ENCODE measurements at regions not wholly inside any gene's neighbourhood (a gene's known extent, or its start where the extent isn't known, plus 50 kb on each side); places are given as distances from the start of the nearest gene placed in this dataset.
"Not testable (repeated sequence)": the region's sequence is repeated elsewhere in the genome, so short reads cannot be mapped to it uniquely, and the experiment has no call there.

DNA sequence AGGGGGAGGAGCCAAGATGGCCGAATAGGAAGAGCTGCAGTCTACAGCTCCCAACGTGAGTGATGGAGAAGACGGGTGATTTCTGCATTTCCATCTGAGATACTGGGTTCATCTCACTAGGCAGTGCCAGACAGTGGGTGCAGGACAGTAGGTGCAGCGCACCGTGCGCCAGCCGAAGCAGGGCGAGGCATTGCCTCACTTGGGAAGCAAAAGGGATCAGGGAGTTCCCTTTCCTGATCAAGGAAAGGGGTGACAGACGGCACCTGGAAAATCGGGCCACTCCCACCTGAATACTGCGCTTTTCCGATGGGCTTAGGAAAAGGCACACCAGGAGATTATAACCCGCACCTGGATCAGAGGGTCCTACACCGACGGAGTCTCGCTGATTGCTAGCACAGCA lies 121.1 kb upstream of the SESTD1 start:
- not testable (repeated sequence) for DNase-seq (ENCODE audit: low read depth, low spot score); H3K4me3 ChIP-seq; H3K27ac ChIP-seq; H3K9ac ChIP-seq (ENCODE audit: insufficient read length); H3K36me3 ChIP-seq (ENCODE audit: insufficient read depth, low read length); H3K9me3 ChIP-seq (ENCODE audit: low read depth, low read length)

DNA sequence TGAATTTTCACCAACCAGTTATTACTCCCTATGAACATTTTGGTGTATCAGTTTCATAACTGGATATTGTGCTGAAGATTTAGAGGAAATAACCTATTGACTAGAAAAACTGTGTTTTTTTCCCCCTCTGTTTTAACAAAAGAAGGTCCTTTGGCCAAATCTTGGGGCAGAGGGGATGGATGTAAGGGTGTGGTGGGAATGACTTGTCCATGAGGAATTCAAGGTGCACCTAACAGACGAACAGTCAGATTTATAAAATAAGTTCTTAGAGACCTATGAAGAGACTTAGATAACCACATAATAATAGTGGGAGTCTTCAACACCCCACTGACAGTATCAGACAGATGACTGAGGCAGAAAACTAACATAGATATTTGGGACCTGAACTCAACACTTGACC lies 119.3 kb upstream of the SESTD1 start:
- TF ChIP-seq FOXP2 (optimal IDR thresholded peaks at IDR 0.05; ENCODE audit: control extremely low read depth, extremely low read length, insufficient read depth) (no peak), POLR2AphosphoS5 (IDR thresholded peaks at IDR 0.05; ENCODE audit: borderline replicate concordance, low read depth, low read length) (no peak), EZH2 (IDR thresholded peaks at IDR 0.05) (no peak)
- Histone ChIP-seq H3K36me3 (ENCODE audit: insufficient read depth, low read length) (no peaks in the 10 kb centered on the region), H3K9ac (ENCODE audit: insufficient read length) (no peak overlapping the region), H3K4me3 (no peak overlapping the region), H3K9me3 (ENCODE audit: low read depth, low read length) (no peaks in the 10 kb centered on the region), H3K27ac (no peak overlapping the region)
- DNase-seq (ENCODE audit: low read depth, low spot score): no peak

GRCh38 chr2:179377296-179377695 lies 112.7 kb upstream of the SESTD1 start:
- Histone ChIP-seq H3K4me3 (no peak overlapping the region), H3K36me3 (ENCODE audit: insufficient read depth, low read length) (no peaks in the 10 kb centered on the region), H3K9me3 (ENCODE audit: low read depth, low read length) (no peaks in the 10 kb centered on the region), H3K9ac (ENCODE audit: insufficient read length) (no peak overlapping the region), H3K27ac (no peak overlapping the region)
- no peak for DNase-seq (ENCODE audit: low read depth, low spot score)
- no peak for TF ChIP-seq EZH2 (IDR thresholded peaks at IDR 0.05)
- no peak for TF ChIP-seq POLR2AphosphoS5 (IDR thresholded peaks at IDR 0.05; ENCODE audit: borderline replicate concordance, low read depth, low read length)
- no peak for TF ChIP-seq FOXP2 (optimal IDR thresholded peaks at IDR 0.05; ENCODE audit: control extremely low read depth, extremely low read length, insufficient read depth)

- no peaks in the 10 kb centered on the region for H3K9me3 ChIP-seq (ENCODE audit: low read depth, low read length)
- H3K4me3 ChIP-seq: no peak overlapping the region
- no peak overlapping the region for H3K27ac ChIP-seq
- no peak overlapping the region for H3K9ac ChIP-seq (ENCODE audit: insufficient read length)
- no peak for DNase-seq (ENCODE audit: low read depth, low spot score)
- TF ChIP-seq POLR2AphosphoS5 (IDR thresholded peaks at IDR 0.05; ENCODE audit: borderline replicate concordance, low read depth, low read length): no peak
- no peak for TF ChIP-seq EZH2 (IDR thresholded peaks at IDR 0.05)
- no peak for TF ChIP-seq FOXP2 (optimal IDR thresholded peaks at IDR 0.05; ENCODE audit: control extremely low read depth, extremely low read length, insufficient read depth)
- no peaks in the 10 kb centered on the region for H3K36me3 ChIP-seq (ENCODE audit: insufficient read depth, low read length)
Measured at GRCh38 chr2:179376881-179377280, 112.2 kb upstream of the SESTD1 start.

DNA sequence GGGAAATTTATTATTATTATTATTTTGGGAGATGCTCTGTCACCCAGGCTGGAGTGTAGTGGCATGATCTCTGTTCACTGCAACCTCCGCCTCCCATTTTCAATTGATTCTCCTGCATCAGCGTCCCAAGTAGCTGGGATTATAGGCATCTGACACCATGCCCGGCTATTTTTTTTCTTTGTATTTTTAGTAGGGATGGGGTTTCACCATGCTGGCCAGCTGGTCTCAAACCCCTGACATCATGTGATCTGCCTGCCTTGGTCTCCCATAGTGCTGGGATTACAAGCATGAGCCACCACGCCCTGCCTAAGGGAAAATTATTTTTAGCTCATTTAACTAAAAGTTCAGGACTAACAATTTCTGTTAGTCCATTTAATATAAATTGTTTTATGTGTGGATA lies 109.2 kb upstream of the SESTD1 start:
- TF ChIP-seq EZH2 (IDR thresholded peaks at IDR 0.05) (no peak), FOXP2 (optimal IDR thresholded peaks at IDR 0.05; ENCODE audit: control extremely low read depth, extremely low read length, insufficient read depth) (no peak), POLR2AphosphoS5 (IDR thresholded peaks at IDR 0.05; ENCODE audit: borderline replicate concordance, low read depth, low read length) (no peak)
- Histone ChIP-seq H3K9ac (ENCODE audit: insufficient read length) (no peak overlapping the region), H3K36me3 (ENCODE audit: insufficient read depth, low read length) (no peaks in the 10 kb centered on the region), H3K9me3 (ENCODE audit: low read depth, low read length) (no peaks in the 10 kb centered on the region), H3K4me3 (no peak overlapping the region), H3K27ac (no peak overlapping the region)
- no peak for DNase-seq (ENCODE audit: low read depth, low spot score)

GRCh38 chr2:179365561-179365960 lies 100.9 kb upstream of the SESTD1 start:
- H3K4me3 ChIP-seq; H3K9me3 ChIP-seq (ENCODE audit: low read depth, low read length); H3K36me3 ChIP-seq (ENCODE audit: insufficient read depth, low read length); DNase-seq (ENCODE audit: low read depth, low spot score); H3K9ac ChIP-seq (ENCODE audit: insufficient read length); H3K27ac ChIP-seq: not testable (repeated sequence)

DNA sequence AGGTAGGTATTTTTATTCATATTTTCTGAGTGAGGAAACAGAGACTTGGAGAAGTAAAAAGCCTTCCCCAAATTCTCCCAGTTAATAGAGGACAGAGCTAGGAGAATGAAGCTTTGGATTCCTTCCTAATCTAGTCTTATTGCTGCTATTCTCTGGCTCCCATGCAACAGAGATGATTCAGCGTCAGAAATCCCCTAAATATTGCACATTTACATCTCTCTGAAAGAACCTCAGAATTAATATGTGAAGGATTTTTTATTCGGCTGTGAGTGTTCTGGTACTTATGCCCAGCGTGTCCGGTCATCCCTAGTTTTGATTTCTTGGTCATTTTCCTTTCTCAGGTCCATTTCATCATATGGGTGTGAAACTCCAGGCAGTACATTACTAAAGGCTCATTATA lies 91.2 kb upstream of the SESTD1 start:
- no peak overlapping the region for H3K27ac ChIP-seq
- no peak overlapping the region for H3K4me3 ChIP-seq
- no peak for DNase-seq (ENCODE audit: low read depth, low spot score)
- no peak for TF ChIP-seq EZH2 (IDR thresholded peaks at IDR 0.05)
- no peak for TF ChIP-seq POLR2AphosphoS5 (IDR thresholded peaks at IDR 0.05; ENCODE audit: borderline replicate concordance, low read depth, low read length)
- no peak for TF ChIP-seq FOXP2 (optimal IDR thresholded peaks at IDR 0.05; ENCODE audit: control extremely low read depth, extremely low read length, insufficient read depth)
- no peak overlapping the region for H3K9ac ChIP-seq (ENCODE audit: insufficient read length)
- H3K36me3 ChIP-seq (ENCODE audit: insufficient read depth, low read length): no peaks in the 10 kb centered on the region
- no peaks in the 10 kb centered on the region for H3K9me3 ChIP-seq (ENCODE audit: low read depth, low read length)

GRCh38 chr2:179354739-179355537 lies 90.3 kb upstream of the SESTD1 start:
- no peaks in the 10 kb centered on the region for H3K9me3 ChIP-seq (ENCODE audit: low read depth, low read length)
- no peaks in the 10 kb centered on the region for H3K36me3 ChIP-seq (ENCODE audit: insufficient read depth, low read length)
- H3K9ac ChIP-seq (ENCODE audit: insufficient read length): no peak overlapping the region
- no peak overlapping the region for H3K4me3 ChIP-seq
- TF ChIP-seq POLR2AphosphoS5 (IDR thresholded peaks at IDR 0.05; ENCODE audit: borderline replicate concordance, low read depth, low read length) (no peak), EZH2 (IDR thresholded peaks at IDR 0.05) (no peak), FOXP2 (optimal IDR thresholded peaks at IDR 0.05; ENCODE audit: control extremely low read depth, extremely low read length, insufficient read depth) (no peak)
- no peak overlapping the region for H3K27ac ChIP-seq
- DNase-seq (ENCODE audit: low read depth, low spot score): no peak

DNA sequence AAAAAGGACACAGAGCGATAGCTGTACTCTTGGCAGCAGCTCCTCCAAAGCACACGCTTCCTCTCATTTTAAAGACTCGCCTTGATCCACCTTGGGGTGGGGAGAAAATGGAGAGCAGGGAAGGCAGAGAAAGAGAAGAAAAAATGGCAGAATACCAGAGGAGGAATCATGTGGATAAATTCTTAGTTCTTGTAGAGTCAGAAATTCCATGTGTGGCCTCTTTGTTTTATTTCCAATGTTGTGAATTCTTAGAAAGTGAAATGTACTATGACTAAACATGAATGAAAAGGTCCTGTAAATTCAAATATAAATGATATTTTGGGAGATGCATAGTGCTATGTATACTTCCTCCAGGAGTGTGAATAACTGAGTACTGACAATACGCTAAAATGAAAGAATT lies 89.7 kb upstream of the SESTD1 start:
- DNase-seq (ENCODE audit: low read depth, low spot score): no peak
- Histone ChIP-seq H3K4me3 (no peak overlapping the region), H3K36me3 (ENCODE audit: insufficient read depth, low read length) (no peaks in the 10 kb centered on the region), H3K9ac (ENCODE audit: insufficient read length) (no peak overlapping the region), H3K9me3 (ENCODE audit: low read depth, low read length) (no peaks in the 10 kb centered on the region), H3K27ac (no peak overlapping the region)
- TF ChIP-seq EZH2 (IDR thresholded peaks at IDR 0.05) (no peak), POLR2AphosphoS5 (IDR thresholded peaks at IDR 0.05; ENCODE audit: borderline replicate concordance, low read depth, low read length) (no peak), FOXP2 (optimal IDR thresholded peaks at IDR 0.05; ENCODE audit: control extremely low read depth, extremely low read length, insufficient read depth) (no peak)

Data from SK-N-MC (cell line).